ENCODE measurements at regions not wholly inside any gene's neighbourhood (a gene's known extent, or its start where the extent isn't known, plus 50 kb on each side); places are given as distances from the start of the nearest gene placed in this dataset.

DNA sequence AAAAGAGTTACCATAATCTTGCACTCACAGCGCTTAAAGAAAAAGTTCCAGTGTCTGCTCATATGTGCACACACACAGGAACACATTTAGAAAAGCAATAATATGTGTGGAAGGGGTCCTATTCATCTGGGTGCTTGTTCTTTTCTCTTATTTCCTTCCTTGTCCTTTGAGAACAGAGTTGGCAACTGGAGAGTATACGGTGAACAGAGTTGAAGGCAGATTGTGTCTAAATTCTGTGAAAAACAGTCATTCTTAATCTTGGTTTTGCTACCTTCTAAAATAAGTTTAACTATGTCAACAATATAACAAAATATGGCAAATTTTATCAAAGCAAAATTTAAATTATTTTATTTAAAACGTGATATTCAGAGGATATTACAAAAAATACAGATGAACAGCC is 365.1 kb upstream of the NOCT start:
- H3K4me3 ChIP-seq (ENCODE audit: low read depth, low read length), result no peak overlapping the region
- no peak for DNase-seq (ENCODE audit: low read depth, low spot score)
- CTCF ChIA-PET, result no interaction called here
- POLR2A ChIA-PET, result no interaction called here
- TF ChIP-seq, protein P1, sequence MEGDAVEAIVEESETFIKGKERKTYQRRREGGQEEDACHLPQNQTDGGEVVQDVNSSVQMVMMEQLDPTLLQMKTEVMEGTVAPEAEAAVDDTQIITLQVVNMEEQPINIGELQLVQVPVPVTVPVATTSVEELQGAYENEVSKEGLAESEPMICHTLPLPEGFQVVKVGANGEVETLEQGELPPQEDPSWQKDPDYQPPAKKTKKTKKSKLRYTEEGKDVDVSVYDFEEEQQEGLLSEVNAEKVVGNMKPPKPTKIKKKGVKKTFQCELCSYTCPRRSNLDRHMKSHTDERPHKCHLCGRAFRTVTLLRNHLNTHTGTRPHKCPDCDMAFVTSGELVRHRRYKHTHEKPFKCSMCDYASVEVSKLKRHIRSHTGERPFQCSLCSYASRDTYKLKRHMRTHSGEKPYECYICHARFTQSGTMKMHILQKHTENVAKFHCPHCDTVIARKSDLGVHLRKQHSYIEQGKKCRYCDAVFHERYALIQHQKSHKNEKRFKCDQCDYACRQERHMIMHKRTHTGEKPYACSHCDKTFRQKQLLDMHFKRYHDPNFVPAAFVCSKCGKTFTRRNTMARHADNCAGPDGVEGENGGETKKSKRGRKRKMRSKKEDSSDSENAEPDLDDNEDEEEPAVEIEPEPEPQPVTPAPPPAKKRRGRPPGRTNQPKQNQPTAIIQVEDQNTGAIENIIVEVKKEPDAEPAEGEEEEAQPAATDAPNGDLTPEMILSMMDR (IDR thresholded peaks at IDR 0.05; ENCODE audit: insufficient read depth, low read length, missing control alignments), result no peak

DNA sequence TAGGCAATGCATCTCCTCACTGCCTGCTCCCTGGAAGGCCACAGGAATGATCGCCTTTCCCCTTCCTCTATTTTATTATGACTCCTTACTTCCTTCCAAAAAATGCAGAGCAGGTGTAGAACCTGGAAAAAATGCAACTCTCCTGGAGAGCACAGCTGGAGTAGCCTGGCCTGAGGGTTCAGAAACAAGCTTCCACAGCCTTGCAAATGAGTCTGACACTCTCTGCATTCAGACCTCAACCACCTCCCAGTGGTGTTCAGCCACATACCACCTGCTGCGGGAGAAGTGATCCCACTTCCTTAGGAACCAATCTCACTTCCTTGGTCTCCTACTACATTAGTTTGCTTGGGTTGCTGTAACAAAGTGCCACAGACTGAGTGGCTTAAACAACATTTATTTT is 368.1 kb upstream of the NOCT start:
- ChIA-PET POLR2A (no interaction called here), CTCF (no interaction called here)
- DNase-seq (ENCODE audit: low read depth, low spot score), result no peak
- H3K4me3 ChIP-seq (ENCODE audit: low read depth, low read length), result no peak overlapping the region
- TF ChIP-seq, protein P1 (IDR thresholded peaks at IDR 0.05; ENCODE audit: insufficient read depth, low read length, missing control alignments), result no peak

DNA sequence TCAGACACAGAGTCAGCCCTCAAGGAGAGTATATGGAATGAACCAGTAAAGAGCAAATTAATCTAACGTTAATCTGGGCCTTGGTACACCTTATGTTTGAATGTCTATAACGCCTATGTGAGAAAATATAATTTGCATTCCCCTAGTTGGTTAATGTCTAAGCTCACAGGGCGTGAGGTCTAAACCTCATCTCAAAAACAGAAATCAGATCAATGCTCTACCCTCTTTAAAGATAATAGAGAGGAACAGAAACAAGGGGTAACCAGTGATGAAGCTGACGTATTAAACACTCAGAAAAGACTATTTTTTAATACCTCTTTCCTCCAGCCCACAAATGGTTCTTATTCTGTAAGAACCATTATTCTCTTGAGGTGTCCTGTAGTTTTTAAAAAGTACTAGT is 369.2 kb upstream of the NOCT start:
- no peak for DNase-seq (ENCODE audit: low read depth, low spot score)
- no peak overlapping the region for H3K4me3 ChIP-seq (ENCODE audit: low read depth, low read length)
- ChIA-PET CTCF (no interaction called here), POLR2A (no interaction called here)
- TF ChIP-seq, protein P1 (IDR thresholded peaks at IDR 0.05; ENCODE audit: insufficient read depth, low read length, missing control alignments), result no peak

DNA sequence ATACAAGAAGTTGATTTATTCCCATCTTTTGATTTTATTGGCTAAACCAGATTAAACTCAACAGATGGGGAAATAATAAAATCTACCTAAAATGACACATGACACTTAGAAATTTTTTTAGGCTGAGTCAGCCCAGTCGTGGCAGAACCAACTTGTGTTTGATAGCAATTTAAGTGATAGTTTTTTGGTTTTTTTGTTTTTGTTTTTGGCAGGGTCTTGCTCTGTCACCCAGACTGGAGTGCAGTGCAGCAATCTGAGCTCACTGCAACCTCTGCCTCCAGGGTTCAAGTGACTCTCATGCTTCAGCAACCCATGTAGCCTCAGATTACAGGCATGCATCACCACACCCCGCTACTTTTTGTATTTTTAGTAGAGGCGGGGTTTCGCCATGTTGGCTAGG is 370.3 kb upstream of the NOCT start:
- no peak overlapping the region for H3K4me3 ChIP-seq (ENCODE audit: low read depth, low read length)
- DNase-seq (ENCODE audit: low read depth, low spot score), result no peak
- TF ChIP-seq, protein P1 (IDR thresholded peaks at IDR 0.05; ENCODE audit: insufficient read depth, low read length, missing control alignments), result no peak
- CTCF ChIA-PET, result no interaction called here
- POLR2A ChIA-PET, result no interaction called here

DNA sequence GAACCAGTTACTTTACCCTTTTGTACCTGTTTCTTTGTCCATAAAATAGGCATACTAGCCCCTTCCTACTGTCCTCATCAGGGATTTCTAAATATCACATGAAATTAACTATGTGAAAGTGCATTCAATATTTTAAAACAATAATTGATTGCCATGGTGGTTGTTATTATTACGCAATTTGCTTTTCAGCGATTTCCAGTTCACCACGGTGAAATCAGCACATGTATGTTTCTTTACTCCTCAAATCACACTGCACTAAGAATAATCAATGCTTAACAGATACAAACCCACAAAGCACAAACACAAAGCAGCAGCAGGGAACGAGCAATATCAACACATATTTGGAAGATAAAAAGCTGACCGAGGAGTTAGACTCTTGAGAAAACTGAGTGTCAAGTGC is 371.3 kb upstream of the NOCT start:
- ChIA-PET POLR2A (no interaction called here), CTCF (interaction anchor here (0.8 kb wide), 1 partner anchor 37 kb away, joined by 3 read pairs; no protein-coding TSS in a partner anchor)
- no peak for DNase-seq (ENCODE audit: low read depth, low spot score)

DNA sequence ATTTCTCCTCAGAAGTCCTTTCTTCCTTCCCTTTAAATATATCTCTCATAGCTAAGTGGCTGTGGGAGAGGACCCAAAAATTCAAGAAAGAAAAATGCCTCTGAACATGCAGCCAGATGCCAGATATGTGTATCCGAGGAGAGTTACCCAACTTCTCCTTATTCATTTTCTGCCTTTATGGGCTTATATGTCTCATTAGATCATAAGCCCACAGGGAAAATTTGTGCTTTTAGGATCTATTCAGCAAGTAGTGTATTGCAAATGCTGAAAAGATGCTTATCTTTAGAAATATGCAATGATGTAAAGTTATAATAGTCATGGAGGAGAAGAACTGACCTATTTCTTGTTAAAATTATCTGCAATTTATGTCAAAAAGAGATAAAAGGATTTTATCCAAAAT is 371.8 kb upstream of the NOCT start:
- TF ChIP-seq, protein P1 (IDR thresholded peaks at IDR 0.05; ENCODE audit: insufficient read depth, low read length, missing control alignments), result no peak
- CTCF ChIA-PET, result interaction anchor here (0.8 kb wide), 1 partner anchor 38 kb away, joined by 3 read pairs; no protein-coding TSS in a partner anchor
- H3K4me3 ChIP-seq (ENCODE audit: low read depth, low read length), result no peak overlapping the region
- POLR2A ChIA-PET, result interaction anchor here (0.6 kb wide), 1 partner anchor 26 kb away, joined by 4 read pairs; no protein-coding TSS in a partner anchor
- no peak for DNase-seq (ENCODE audit: low read depth, low spot score)

More for the DNA sequence above, 371.3 kb upstream of the NOCT start:
- TF ChIP-seq, protein P1 (IDR thresholded peaks at IDR 0.05; ENCODE audit: insufficient read depth, low read length, missing control alignments), result no peak
- H3K4me3 ChIP-seq (ENCODE audit: low read depth, low read length), result no peak overlapping the region

Measured in AG04449 (cell line).